ENCODE measurements at regions not wholly inside any gene's neighbourhood (a gene's known extent, or its start where the extent isn't known, plus 50 kb on each side); places are given as distances from the start of the nearest gene placed in this dataset.
"Not testable (repeated sequence)": the region's sequence is repeated elsewhere in the genome, so short reads cannot be mapped to it uniquely, and the experiment has no call there.

DNA sequence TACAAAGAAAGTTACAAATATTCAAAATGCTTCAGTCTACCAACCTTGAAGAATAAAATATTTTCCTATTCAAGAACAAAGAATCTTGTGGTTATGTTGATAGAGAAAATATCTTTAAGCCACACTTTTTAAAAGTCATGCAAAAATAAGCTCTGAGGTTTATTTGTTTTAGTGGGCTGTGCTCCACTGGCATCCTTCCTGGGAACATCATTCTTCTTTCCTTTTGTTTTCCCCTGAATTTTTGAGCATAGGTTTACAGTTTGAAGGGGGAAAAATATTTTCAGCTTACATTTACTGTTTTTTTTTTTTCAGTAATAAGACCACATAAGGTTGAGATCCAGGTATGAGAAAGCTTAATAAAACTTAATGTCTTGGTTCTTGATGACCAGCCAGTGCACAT lies 72.0 kb upstream of the BACH2 start:
- DNase-seq: no peak

DNA sequence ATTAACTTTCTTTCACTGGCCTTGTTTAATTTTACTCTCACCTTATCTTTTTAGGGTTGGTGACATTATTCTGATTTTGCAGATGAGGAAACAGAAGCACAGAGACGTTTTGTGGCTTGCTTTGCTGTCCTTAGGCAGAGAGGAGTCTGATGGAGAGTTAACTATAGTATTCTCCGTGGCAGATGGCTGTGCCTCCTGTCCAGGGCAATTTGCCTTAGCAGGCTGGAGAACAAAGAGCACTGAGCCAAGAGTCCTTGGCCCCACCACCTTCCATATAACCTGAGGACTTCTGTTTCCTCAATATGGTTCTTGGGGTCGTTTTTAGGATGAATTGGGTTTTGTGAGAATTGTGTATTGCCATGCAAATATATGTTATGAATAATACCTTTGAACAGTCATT lies 71.4 kb upstream of the BACH2 start:
- DNase-seq: no peak

DNA sequence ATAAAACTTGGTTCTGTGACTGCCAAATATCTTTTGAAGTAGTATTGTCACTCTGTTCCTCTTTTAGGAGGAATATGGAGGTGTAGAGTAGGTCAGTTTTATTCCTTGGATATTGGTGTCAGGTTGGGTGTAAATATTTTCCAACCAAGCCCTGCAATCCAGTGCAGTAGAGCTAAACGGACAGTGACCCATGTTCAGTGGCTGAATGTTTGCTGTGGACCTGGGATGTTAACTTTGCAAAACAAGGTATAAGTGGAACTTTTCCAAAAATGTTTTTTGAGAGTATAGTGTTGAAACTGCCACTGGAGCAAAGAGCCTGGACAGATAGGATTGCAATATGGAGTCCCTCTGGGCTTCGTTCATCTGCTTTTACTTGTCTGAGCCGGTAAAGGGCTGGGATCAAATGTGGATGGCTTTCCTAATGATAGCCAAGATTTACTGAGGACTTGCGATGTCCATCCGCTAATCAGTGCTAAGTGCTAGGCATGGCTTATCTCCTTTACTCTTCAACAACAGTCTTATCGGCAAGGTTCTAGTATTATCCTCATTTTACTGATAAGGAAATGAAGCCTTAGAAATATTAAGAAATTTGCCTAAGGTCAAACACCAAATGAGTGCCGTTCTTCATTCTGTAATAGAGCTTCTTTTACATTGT lies 69.0 kb upstream of the BACH2 start:
- DNase-seq: no peak

DNA sequence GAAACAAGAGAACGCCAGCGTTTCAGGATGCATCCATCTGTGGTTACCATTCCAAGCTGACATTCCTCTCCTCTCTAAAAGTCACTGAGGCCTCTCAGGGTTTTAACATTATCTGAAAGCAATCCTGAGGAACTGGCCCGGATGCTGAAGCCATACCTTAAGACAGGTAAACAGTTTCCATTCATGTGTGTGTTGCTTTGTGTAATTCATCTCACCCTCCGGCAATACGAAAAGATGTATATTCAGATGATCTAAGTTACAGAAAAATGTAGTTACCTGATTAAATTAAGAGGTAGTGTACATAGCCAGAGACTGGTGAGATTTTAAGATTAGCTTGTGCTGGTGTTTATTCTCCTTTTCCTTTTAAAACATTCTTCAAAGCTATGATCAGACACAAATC lies 68.4 kb upstream of the BACH2 start:
- DNase-seq: no peak

DNA sequence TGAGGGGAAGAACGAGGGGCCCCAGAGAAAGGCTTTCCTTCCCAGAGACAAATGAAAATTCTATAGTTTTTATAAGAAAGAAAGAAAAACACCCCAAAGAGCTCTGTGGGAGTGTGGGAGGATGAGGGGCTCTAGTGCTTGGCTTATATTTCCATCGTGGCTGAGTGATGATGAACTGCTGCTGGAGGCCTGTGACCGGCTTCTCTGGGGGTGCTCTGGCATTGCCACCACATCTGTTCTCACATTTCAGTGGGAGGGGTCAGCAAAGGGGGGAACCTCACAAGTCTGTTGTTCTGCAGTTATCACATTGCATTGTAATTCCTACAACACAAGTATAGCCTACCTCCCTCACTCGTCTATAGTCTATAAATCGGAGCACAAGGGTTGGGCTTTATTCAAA lies 67.6 kb upstream of the BACH2 start:
- DNase-seq: no peak

DNA sequence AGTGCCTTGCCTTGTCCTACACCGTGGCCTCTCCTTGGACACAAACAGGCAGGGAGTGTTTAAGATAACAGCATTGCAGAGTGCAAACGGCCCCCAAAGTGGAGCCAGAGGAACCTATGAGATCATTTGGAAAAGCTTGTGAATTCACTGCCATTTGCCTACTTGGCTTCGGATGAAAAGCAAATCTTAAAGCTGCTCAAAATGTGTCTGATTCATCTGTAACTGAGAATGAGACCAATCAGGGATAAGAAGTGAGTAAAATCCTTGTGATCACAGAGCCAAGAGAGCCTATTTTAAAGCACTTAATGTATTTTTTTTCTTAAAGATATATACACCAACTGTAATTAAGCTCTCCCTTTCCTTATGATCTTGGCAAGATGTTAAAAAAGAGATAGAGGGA lies 65.7 kb upstream of the BACH2 start:
- no peak for DNase-seq

DNA sequence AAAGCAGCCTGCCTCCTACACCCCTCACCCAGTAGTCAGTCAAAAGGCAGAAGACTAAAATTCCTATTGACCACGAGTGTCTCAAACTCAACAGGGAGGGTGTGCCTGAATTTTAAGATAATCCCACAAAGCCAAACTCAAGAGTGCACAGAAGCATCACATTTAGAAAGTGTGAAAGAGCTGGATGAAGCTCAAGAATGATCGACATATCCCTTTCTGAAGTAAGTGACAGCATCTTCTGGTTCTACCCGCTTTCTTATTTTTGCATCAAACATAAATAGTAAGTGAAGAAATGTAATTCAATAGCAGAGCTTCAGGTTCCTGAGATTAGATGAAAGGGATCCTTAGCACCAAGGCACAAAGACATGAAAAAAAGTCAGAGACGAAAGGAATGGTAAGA lies 64.5 kb upstream of the BACH2 start:
- no peak for DNase-seq

DNA sequence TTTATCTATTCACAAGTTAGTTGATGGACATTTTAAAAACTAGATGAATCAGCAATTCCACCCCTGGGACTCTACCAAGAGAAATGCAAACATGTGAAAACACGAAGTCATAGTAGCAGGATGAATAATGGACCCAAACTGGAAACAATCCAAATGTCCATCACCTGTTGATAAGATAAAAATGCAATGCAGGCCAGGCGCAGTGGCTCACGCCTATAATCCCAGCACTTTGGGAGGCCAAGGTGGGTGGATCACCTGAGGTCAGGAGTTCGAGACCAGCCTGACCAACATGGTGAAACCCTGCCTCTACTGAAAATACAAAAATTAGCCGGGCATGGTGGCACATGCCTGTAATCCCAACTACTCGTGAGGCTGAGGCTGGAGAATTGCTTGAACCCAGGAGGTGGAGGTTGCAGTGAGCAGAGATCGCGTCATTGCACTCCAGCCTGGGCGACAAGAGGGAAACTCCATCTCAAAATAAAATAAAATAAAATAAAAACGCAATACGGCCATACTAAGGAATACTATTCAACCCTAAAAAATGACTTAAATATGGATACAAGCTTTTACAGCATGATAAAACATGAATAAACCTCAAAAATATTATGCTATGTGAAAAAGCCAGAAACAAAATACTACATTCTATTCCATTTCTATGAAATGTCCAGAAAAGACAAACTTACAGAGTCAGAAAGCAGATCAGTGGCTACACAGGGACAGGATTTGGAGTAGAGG lies 61.6 kb upstream of the BACH2 start:
- DNase-seq: not testable (repeated sequence)

DNA sequence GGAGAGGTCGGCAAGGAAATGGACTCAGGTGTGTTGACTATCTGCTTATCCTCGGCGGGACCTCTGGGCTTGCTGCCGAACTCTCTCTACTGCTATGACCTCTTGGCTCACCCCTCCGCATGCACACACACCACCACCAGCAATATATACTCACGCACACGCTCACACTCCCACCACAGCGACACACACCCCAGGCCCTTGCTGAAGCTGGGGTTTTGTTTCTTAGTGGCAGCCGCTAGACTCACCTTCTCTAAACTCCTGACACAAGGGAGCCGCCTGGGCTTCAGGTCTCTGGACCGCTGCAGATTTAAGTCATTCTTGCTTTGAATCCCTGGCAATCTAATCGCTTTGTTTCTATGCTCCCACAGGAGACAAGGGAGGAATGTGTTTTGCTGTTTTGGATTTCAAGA lies 59.4 kb upstream of the BACH2 start:
- no peak for DNase-seq

DNA sequence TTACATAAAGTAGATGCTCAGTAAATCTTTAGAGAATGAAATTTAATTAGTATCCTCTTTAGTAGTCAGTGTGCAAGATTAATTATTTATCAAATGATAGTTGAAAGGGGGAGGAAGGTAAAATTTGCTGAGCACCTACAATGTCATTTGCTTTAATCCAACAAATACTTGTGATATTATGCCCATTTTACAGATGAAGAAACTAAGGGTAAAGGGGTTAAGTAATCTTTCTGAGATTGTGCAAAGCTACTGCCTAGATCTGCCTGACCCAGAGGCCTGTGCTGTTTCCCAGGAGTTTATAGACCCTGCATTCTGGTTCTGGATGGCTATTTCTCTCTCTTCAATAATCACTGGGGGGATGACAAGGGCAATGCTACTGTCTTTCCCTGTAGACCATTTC lies 58.3 kb upstream of the BACH2 start:
- no peak for DNase-seq

DNA sequence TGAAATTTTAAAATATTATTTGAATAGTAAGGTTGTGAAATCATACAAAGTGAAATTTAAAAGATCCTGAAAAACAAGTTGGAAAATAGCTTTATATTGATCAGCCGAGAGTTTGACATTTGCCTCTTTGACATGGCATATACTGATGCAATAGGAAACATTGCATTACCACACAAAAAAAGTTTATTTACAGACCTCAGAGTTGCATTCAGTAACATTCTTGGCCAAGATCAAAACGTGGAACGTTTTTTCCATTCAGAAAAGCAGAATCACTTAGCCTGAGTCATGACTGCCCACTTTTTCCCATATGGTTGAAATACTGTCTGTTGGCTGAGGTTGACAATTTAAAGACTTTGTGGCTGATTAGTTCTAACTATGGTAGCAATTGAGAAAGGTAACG lies 55.1 kb upstream of the BACH2 start:
- DNase-seq: no peak

DNA sequence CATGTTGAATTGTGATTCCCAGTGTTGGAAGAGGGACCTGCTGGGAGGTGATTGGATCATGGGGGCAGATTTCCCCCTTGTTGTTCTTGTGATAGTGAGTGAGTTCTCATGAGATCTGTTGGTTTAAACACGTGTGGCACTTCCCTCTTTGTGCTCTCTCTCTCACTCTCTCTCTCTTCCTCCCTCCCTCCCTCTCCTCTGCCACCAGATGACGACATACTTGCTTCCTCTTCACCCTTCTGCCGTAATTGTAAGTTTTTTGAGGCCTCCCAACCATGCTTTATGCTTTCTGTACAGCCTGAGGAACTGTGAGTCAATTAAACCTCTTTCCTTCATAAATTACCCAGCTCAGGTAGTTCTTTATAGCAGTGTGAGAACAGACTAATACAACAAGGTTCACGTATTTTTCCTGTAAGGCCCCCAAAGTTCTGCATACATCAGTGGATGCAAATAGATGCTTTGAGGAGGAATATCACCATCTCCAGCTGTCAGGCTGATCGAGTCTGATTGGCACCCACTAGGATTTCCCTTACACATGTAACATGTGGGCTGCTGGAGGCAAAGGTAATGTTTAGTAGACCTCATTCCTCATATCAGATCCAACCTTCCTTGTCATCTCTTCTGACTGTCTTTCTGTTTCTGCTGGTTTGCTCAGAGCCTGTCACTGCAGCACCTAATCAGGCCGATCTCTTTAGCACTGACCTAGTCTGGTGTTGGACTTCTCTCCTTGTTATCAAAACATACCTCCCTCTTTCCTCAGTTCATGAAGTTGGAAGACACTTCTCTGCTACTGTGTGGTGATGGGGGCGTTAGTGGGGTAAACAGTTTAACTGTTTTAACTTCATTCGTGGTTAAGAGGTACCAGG lies 54.3 kb upstream of the BACH2 start:
- DNase-seq: peak; percentile 82

DNA sequence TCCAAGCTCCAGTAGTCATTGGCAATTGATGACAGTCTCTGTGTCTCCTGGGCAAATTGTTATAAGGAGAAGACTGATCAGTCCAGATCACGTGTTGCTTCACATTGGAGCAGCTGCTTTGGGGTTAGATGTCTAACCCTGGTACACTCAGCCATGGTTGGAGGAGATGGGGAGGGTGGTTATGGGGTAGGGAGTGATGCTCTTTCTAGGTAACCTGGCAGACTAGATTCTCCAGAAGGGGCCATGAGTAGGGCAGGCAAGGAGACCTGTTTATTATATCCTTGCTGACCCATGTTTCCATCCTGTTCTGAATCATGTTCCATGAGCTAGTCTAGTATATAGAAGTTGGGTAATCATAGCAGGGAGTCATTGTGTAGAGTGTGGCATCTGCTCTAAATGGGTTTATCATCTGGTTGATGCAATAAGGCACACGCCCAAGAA lies 50.8 kb upstream of the BACH2 start:
- DNase-seq: no peak

DNA sequence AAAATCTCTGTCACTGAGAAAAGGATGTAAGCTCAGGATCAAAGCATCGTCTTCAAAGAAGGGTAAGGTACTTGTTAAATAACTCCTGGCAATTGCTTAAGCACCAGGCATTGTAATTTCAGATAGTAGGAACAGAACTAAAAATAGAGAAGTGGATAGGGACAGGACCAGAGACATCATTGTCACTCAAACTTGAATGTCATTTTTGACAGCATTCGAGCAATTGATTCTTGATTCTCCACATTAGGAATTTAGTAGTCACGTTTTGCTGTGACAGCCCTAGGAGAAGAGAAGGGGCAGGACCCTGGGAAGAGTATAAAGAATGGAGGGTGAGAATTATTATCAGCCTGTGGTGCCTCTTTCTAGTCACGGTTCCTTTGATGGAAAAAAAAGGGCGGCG lies 50.1 kb upstream of the BACH2 start:
- DNase-seq: no peak
